Naive thymus-derived CD8-positive, alpha-beta T cell (primary cell): ENCODE measurements at regions not wholly inside any gene's neighbourhood (a gene's known extent, or its start where the extent isn't known, plus 50 kb on each side); places are given as distances from the start of the nearest gene placed in this dataset.
"Not testable (repeated sequence)": the region's sequence is repeated elsewhere in the genome, so short reads cannot be mapped to it uniquely, and the experiment has no call there.

Source experiments
- ATAC-seq, 2 donors: fragments of 150-1000 bp; cut with Tn5 transposase in 1 of 2; sonication (Bioruptor Pico), chemical (Tn5 transposase) in 1 of 2; 1 replicate in 1 of 2; 2 replicates in 1 of 2; pipeline ENCODE4 v1.10.0; 2021; ENCODE audit warnings: mild to moderate bottlenecking in 2 of 2, moderate library complexity in 2 of 2
- POLR2A ChIA-PET: fragments of 350-600 bp; sonication (Branson Sonifier 250); formaldehyde crosslinking; loops from one replicate; lab custom pipeline; 2021; ENCODE audit warnings: antibody characterized with exemption; lab: Charles Lee
- DNase-seq, 10 donors: peaks; one replicate each; pipeline versions ENCODE4 v3.0.0 to v3.0.0-alpha.2; 2020 to 2022
- H3K27ac Mint-ChIP-seq, 10 donors: one replicate each; pipeline ENCODE4 v1.8.0; 2020 to 2022; ENCODE audit warnings: mild to moderate bottlenecking in 10 of 10, mixed read lengths in 10 of 10, moderate library complexity in 4 of 10, inconsistent platforms in 1 of 10
- H3K27me3 Mint-ChIP-seq, 5 donors: one replicate each; pipeline ENCODE4 v1.8.0; 2021 to 2022; ENCODE audit warnings: mixed read lengths in 5 of 5
- H3K36me3 Mint-ChIP-seq, 3 donors: one replicate each; pipeline ENCODE4 v1.8.0; 2020 to 2022; ENCODE audit warnings: mixed read lengths in 3 of 3, mild to moderate bottlenecking in 2 of 3, inconsistent platforms in 1 of 3
- H3K4me1 Mint-ChIP-seq, 4 donors: one replicate each; pipeline ENCODE4 v1.8.0; 2021 to 2022; ENCODE audit warnings: mixed read lengths in 4 of 4
- H3K4me3 Mint-ChIP-seq, 10 donors: one replicate each; pipeline ENCODE4 v1.8.0; 2020 to 2022; ENCODE audit warnings: mild to moderate bottlenecking in 10 of 10, mixed read lengths in 10 of 10, moderate library complexity in 6 of 10, inconsistent platforms in 1 of 10
- H3K9me3 Mint-ChIP-seq, 9 donors: one replicate each; pipeline ENCODE4 v1.8.0; 2020 to 2022; ENCODE audit warnings: mixed read lengths in 9 of 9, mild to moderate bottlenecking in 3 of 9, inconsistent platforms in 1 of 9, moderate library complexity in 1 of 9

GRCh38 chr5:88014984-88015383 is 253.7 kb downstream of the TMEM161B start:
- H3K36me3 Mint-ChIP-seq, H3K4me3 Mint-ChIP-seq, H3K27me3 Mint-ChIP-seq, DNase-seq, H3K27ac Mint-ChIP-seq, ATAC-seq, H3K9me3 Mint-ChIP-seq, POLR2A ChIA-PET, H3K4me1 Mint-ChIP-seq: not testable (repeated sequence)

GRCh38 chr5:88000877-88001276 is 267.8 kb downstream of the TMEM161B start:
- H3K27me3 Mint-ChIP-seq: no peaks in the 10 kb centered on the region
- no peak overlapping the region for H3K27ac Mint-ChIP-seq
- POLR2A ChIA-PET: no interaction called here
- ATAC-seq (no peak), DNase-seq (no peak)
- H3K4me3 Mint-ChIP-seq: no peak overlapping the region
- H3K36me3 Mint-ChIP-seq: no peaks in the 10 kb centered on the region
- H3K4me1 Mint-ChIP-seq: no peaks in the 10 kb centered on the region
- peaks cover 0 to 16% (median 4%) of the 10 kb centered on the region in 9 donors for H3K9me3 Mint-ChIP-seq

DNA sequence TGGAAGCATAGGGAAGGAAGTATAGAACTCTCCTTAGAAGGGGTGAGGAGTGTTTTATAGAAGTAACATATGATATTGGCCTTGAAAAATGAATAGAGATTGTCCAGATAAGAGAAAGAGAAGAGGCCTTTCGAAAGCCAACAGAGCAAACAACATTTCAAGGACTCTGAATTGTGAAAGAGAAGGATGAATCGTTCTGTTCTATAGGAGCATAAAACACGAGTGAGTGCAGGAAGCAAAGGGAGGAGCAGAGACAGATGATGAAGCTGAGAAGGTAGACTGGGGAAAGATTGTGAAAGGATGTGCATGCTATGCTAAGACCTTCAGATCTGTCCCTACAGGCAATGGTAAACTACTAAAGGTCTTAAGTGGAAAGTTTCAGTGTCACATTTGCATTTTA is 271.0 kb downstream of the TMEM161B start:
- no peaks in the 10 kb centered on the region for H3K36me3 Mint-ChIP-seq
- H3K27ac Mint-ChIP-seq: no peak overlapping the region
- H3K4me3 Mint-ChIP-seq: no peak overlapping the region
- DNase-seq (no peak), ATAC-seq (no peak)
- peaks cover 0 to 26% (median 10%) of the 10 kb centered on the region in 9 donors for H3K9me3 Mint-ChIP-seq
- POLR2A ChIA-PET: no interaction called here
- H3K27me3 Mint-ChIP-seq: peaks cover 0 to 6% (median 0%) of the 10 kb centered on the region in 5 donors
- peaks cover 0 to 2% (median 0%) of the 10 kb centered on the region in 4 donors for H3K4me1 Mint-ChIP-seq

DNA sequence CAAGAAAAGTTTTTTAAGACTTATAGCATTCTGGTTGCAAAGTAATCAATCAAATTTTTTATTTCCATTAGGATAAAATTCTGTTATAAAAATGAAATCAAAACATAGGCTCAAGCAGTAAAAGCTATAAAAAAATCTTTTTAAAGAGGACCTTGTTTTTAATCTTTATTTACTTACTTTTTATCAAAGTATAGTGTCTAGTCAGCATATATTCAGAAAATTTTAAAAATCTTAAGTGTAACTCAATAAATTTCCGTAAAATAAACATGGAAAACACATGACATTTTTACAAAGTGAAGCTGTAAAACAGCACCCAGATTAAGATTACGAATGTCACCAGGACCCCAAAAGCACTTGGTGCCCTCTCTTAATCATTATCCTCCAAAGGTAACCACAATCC is 302.4 kb downstream of the TMEM161B start:
- no peaks in the 10 kb centered on the region for H3K4me1 Mint-ChIP-seq
- no peak for ATAC-seq
- POLR2A ChIA-PET: no interaction called here
- H3K27me3 Mint-ChIP-seq: peaks cover 0 to 6% (median 0%) of the 10 kb centered on the region in 5 donors
- DNase-seq: no peak
- no peak overlapping the region for H3K4me3 Mint-ChIP-seq
- peaks cover 0 to 4% (median 0%) of the 10 kb centered on the region in 9 donors for H3K9me3 Mint-ChIP-seq
- H3K36me3 Mint-ChIP-seq: no peaks in the 10 kb centered on the region
- no peak overlapping the region for H3K27ac Mint-ChIP-seq

DNA sequence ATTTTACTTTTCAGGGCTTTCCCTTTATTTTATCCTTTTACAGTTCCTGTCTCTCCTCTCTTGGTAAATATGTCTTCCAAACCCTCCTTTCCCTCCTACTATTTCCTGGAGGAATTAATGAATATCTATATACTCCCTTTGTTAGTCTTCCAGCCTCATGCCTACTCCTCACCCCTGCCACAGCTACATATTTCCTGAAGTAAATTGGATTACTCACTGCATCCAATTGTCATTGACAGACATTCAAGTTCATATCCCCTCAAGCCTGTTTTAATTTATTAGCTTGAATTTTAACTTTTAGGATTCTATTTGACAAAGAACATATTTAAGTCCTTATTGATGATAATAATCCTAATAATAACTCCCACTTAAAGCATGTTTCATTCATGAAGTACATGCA is 314.5 kb downstream of the TMEM161B start:
- H3K27me3 Mint-ChIP-seq: peaks cover 0 to 3% (median 0%) of the 10 kb centered on the region in 5 donors
- H3K9me3 Mint-ChIP-seq: no peaks in the 10 kb centered on the region
- H3K27ac Mint-ChIP-seq: no peak overlapping the region
- no peak for DNase-seq
- no peaks in the 10 kb centered on the region for H3K36me3 Mint-ChIP-seq
- no peaks in the 10 kb centered on the region for H3K4me1 Mint-ChIP-seq
- POLR2A ChIA-PET: no interaction called here
- no peak overlapping the region for H3K4me3 Mint-ChIP-seq
- ATAC-seq: no peak

GRCh38 chr5:87951661-87952060 is 317.0 kb downstream of the TMEM161B start:
- Mint-ChIP-seq H3K36me3 (no peaks in the 10 kb centered on the region), H3K9me3 (no peaks in the 10 kb centered on the region), H3K4me1 (no peaks in the 10 kb centered on the region), H3K27ac (no peak overlapping the region), H3K4me3 (no peak overlapping the region), H3K27me3 (peaks cover 0 to 3% (median 0%) of the 10 kb centered on the region in 5 donors)
- POLR2A ChIA-PET: no interaction called here
- ATAC-seq (no peak), DNase-seq (no peak)

DNA sequence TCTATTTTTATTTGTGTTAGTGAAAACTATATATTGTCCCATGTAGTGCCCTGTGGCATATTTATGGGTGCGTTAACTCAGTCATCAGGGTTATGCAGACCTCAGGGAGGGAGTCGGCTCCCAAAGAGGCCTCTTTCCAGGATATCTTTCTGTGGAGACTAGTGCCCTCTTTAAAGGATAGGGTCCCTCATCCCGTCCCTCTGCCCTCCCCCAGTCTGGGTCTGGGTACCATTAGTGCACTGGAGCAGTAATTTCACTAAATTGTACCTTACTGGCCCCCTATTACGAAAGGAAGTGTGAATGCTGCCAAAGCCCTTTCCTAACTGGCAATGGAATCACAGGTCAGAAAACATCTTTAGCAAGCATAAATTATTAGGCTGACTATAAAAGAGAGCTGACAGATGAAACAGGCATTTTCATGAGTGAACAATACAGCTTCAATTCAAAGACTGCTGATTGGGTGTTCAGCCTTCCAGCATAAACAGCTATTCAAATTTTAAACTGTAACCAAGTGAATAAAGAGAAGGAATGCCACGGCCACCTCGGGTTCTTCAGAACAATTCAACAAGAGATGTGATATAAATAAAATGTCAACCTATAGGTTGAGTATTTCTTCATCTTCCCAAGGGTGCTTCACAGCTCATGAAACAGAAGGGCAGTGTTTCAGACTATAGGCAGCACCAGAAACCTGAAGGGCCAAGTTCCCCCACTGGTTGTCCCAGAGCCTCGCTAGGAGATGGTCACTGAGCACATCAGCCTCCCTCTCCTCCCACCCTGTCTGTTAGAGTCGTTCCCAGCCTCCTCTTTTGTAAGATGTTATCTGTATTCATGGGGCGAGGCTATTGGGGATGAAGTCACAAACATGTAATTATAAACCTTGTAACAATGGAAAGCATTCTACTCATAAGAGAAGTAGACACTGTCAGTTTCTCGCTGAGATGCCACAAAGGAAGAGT is 318.7 kb downstream of the TMEM161B start:
- POLR2A ChIA-PET: no interaction called here
- DNase-seq (no peak), ATAC-seq (no peak)
- Mint-ChIP-seq H3K27me3 (peaks cover 0 to 3% (median under 1%) of the 10 kb centered on the region in 5 donors), H3K4me3 (no peak overlapping the region), H3K9me3 (no peaks in the 10 kb centered on the region), H3K36me3 (no peaks in the 10 kb centered on the region), H3K27ac (no peak overlapping the region), H3K4me1 (no peaks in the 10 kb centered on the region)

GRCh38 chr5:87948486-87948885 is 320.2 kb downstream of the TMEM161B start:
- H3K36me3 Mint-ChIP-seq: no peaks in the 10 kb centered on the region
- DNase-seq: no peak
- ATAC-seq: no peak
- H3K27ac Mint-ChIP-seq: no peak overlapping the region
- H3K4me3 Mint-ChIP-seq: no peak overlapping the region
- POLR2A ChIA-PET: no interaction called here
- peaks cover 0 to 5% (median 3%) of the 10 kb centered on the region in 5 donors for H3K27me3 Mint-ChIP-seq
- H3K9me3 Mint-ChIP-seq: no peaks in the 10 kb centered on the region
- H3K4me1 Mint-ChIP-seq: no peaks in the 10 kb centered on the region

- Mint-ChIP-seq H3K27me3 (peaks cover 0 to 5% (median 3%) of the 10 kb centered on the region in 5 donors), H3K4me1 (no peaks in the 10 kb centered on the region), H3K27ac (no peak overlapping the region), H3K4me3 (no peak overlapping the region), H3K36me3 (no peaks in the 10 kb centered on the region), H3K9me3 (peaks cover 0 to 2% (median 0%) of the 10 kb centered on the region in 9 donors)
- no peak for ATAC-seq
- POLR2A ChIA-PET: no interaction called here
- DNase-seq: no peak
Observed at GRCh38 chr5:87946271-87946670, 322.4 kb downstream of the TMEM161B start.

- POLR2A ChIA-PET: no interaction called here
- H3K4me3 Mint-ChIP-seq: no peak overlapping the region
- no peaks in the 10 kb centered on the region for H3K4me1 Mint-ChIP-seq
- H3K36me3 Mint-ChIP-seq: no peaks in the 10 kb centered on the region
- H3K27me3 Mint-ChIP-seq: peaks cover 0 to 5% (median 3%) of the 10 kb centered on the region in 5 donors
- H3K9me3 Mint-ChIP-seq: peaks cover 0 to 8% (median 0%) of the 10 kb centered on the region in 9 donors
- DNase-seq (no peak), ATAC-seq (no peak)
- no peak overlapping the region for H3K27ac Mint-ChIP-seq
Observed at GRCh38 chr5:87945286-87945650, 323.4 kb downstream of the TMEM161B start.

DNA sequence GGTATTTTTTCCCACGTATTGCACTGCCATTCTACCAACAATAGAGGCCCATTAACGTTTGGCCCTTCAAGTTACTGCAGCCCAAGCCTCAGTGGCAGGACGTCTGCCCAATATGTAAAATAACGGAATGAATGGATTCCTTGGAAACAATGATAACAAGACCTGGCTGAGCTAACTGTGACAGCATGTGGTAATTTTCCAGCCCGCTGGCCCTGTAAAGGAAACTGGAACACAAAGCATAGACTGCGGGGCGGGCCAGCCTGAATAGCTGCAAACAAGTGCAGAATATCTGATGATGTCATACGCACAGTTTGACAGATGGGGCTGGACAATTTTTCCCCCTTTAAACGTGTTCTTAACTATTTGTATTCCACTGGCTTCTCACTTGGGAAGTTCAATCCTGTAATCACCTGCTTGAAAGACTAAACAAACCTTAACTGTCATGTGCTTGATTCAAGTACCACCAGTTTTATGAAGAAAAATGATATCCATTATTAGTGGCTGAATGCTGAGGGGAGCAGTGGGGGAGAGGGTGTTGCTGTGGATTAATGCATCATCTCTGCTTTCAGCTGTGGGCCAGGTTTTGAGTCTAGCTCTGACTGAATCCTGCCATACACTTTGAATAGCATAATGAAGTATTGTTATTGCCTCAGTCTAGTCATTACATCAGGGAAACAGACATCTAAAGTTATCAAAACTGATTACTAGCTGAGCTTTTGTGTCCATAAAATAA is 323.9 kb downstream of the TMEM161B start:
- no peaks in the 10 kb centered on the region for H3K36me3 Mint-ChIP-seq
- DNase-seq (no peak), ATAC-seq (no peak)
- no peaks in the 10 kb centered on the region for H3K4me1 Mint-ChIP-seq
- H3K27me3 Mint-ChIP-seq: peaks cover 0 to 5% (median 3%) of the 10 kb centered on the region in 5 donors
- H3K4me3 Mint-ChIP-seq: no peak overlapping the region
- H3K9me3 Mint-ChIP-seq: peaks cover 0 to 14% (median 2%) of the 10 kb centered on the region in 9 donors
- POLR2A ChIA-PET: no interaction called here
- no peak overlapping the region for H3K27ac Mint-ChIP-seq

- no peak for DNase-seq
- Mint-ChIP-seq H3K36me3 (no peaks in the 10 kb centered on the region), H3K27ac (no peak overlapping the region), H3K4me3 (no peak overlapping the region), H3K9me3 (peaks cover 0 to 24% (median 2%) of the 10 kb centered on the region in 9 donors), H3K27me3 (peaks cover 0 to 5% (median 0%) of the 10 kb centered on the region in 5 donors), H3K4me1 (no peaks in the 10 kb centered on the region)
- POLR2A ChIA-PET: no interaction called here
- no peak for ATAC-seq
Observed at GRCh38 chr5:87940775-87941174, 327.9 kb downstream of the TMEM161B start.

DNA sequence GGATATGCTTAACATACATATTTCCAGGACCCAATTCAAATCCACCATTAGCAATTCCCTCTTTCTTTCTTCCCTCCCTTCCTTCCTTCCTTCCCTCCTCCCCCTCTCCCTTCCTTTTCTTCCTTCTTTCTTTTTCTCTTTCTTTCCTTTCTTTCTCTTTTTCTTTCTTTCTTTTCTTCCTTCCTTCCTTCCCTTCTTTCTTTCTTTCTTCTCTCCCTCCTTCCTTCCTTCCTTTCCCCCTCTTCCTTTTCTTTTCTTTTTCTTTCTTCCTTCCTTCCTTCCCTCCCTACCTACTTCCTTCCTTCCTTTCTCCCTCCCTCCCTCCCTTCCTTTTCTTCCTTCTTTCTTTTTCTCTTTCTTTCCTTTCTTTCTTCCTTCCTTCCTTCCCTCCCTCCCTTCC is 332.0 kb downstream of the TMEM161B start:
- no peak overlapping the region for H3K27ac Mint-ChIP-seq
- H3K36me3 Mint-ChIP-seq: no peaks in the 10 kb centered on the region
- H3K4me3 Mint-ChIP-seq: no peak overlapping the region
- ATAC-seq (no peak), DNase-seq (no peak)
- no peaks in the 10 kb centered on the region for H3K4me1 Mint-ChIP-seq
- H3K27me3 Mint-ChIP-seq: no peaks in the 10 kb centered on the region
- peaks cover 0 to 24% (median 2%) of the 10 kb centered on the region in 9 donors for H3K9me3 Mint-ChIP-seq
- POLR2A ChIA-PET: no interaction called here
